PC-3 (cell line): ENCODE measurements at regions not wholly inside any gene's neighbourhood (a gene's known extent, or its start where the extent isn't known, plus 50 kb on each side); places are given as distances from the start of the nearest gene placed in this dataset.

Source experiments
- EZH2 ChIP-seq: fragments of 300-600 bp; sonication (generic); IDR thresholded peaks from one replicate; pipeline ENCODE4 v1.6.1; 2017; ENCODE audit warnings: antibody characterized with exemption, mild to moderate bottlenecking, low read length; ENCODE audit not compliant: unreplicated experiment
- EZH2phosphoT487 ChIP-seq: fragments of 300-600 bp; sonication (generic); IDR thresholded peaks from 2 replicates; pipeline ENCODE4 v1.6.1; 2018; ENCODE audit warnings: mild to moderate bottlenecking, antibody characterized with exemption, low read length, borderline replicate concordance
- TF ChIP-seq, protein P1 (sequence below): fragments of 300-600 bp; sonication (generic); conservative IDR thresholded peaks from 2 replicates; pipeline ENCODE4 v1.5.1; 2017; ENCODE audit warnings: antibody characterized with exemption, low read depth, mild to moderate bottlenecking, low read length

DNA sequence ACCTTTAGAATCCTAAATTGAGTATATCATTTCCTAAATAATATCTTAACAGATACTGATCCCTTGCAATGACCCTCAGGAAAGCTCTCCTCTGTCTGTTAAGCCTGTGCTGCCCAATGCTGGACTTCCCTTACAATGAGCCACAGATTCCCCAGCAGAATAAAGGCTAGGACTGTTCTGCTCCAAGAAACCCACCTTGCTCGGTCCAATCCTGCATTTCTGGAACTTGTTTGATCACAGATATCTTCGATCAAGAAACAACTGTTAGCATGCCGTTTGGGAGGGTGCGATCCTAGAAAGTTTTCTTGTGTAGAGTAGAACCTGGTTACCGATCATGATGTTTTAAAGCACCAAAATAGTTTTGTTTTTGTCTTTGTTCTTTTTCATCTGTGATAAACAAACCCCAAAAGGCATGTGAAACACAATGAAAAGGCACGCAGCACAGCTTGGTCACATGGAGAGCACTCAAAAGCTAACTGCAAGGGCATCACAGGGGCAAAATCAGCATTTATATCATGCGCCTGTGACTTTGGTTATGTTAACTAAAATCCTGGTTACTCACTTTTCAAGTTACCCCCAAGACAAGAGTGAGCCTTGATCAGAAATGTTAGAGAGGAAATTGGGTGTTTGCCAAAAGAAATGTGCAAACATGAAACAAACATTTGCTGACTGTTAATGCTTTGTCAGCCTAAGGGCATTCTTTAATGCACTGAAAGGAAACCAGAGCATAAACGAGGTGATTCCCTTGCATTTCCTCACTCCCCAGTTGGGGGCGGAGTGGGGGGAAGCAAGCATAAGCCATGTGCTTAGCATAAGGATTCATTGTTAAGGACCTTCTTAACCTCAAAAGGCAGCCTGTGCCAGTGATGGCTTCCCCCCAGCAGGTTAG, 61.9 kb upstream of the ADAMTS16 start:
- TF ChIP-seq, protein P1, sequence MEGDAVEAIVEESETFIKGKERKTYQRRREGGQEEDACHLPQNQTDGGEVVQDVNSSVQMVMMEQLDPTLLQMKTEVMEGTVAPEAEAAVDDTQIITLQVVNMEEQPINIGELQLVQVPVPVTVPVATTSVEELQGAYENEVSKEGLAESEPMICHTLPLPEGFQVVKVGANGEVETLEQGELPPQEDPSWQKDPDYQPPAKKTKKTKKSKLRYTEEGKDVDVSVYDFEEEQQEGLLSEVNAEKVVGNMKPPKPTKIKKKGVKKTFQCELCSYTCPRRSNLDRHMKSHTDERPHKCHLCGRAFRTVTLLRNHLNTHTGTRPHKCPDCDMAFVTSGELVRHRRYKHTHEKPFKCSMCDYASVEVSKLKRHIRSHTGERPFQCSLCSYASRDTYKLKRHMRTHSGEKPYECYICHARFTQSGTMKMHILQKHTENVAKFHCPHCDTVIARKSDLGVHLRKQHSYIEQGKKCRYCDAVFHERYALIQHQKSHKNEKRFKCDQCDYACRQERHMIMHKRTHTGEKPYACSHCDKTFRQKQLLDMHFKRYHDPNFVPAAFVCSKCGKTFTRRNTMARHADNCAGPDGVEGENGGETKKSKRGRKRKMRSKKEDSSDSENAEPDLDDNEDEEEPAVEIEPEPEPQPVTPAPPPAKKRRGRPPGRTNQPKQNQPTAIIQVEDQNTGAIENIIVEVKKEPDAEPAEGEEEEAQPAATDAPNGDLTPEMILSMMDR, result no peak
- TF ChIP-seq EZH2 (no peak), EZH2phosphoT487 (no peak)
